ENCODE measurements at regions not wholly inside any gene's neighbourhood (a gene's known extent, or its start where the extent isn't known, plus 50 kb on each side); places are given as distances from the start of the nearest gene placed in this dataset.

GRCh38 chr18:73707035-73707434, 440.6 kb downstream of the FBXO15 start:
- Histone ChIP-seq H3K27ac (ENCODE audit: low read depth in 1 of 2, low read length in 2 of 2) (no peak overlapping the region), H3K9me3 (ENCODE audit: control insufficient read depth in 4 of 4, low read length in 3 of 4) (peaks cover 0 to 3% (median 0%) of the 10 kb centered on the region in 4 donors), H3K9ac (ENCODE audit: low read depth in 1 of 2, low read length in 2 of 2) (no peak overlapping the region), H3K4me3 (ENCODE audit: low read depth in 1 of 3, low read length in 3 of 3) (no peak overlapping the region), H3K4me1 (ENCODE audit: control insufficient read depth in 4 of 4, insufficient read depth in 4 of 4, low read length in 3 of 4) (no peaks in the 10 kb centered on the region), H3K36me3 (ENCODE audit: control insufficient read depth in 4 of 4, insufficient read depth in 3 of 4, low read depth in 1 of 4, low read length in 3 of 4) (no peaks in the 10 kb centered on the region), H3K27me3 (ENCODE audit: control insufficient read depth in 4 of 4, insufficient read depth in 4 of 4, low read length in 3 of 4) (no peaks in the 10 kb centered on the region)
- no peak for DNase-seq (ENCODE audit: low spot score)
- TF ChIP-seq SP1 (IDR thresholded peaks at IDR 0.05) (no peak), RXRA (IDR thresholded peaks at IDR 0.05) (no peak), NR2F2 (IDR thresholded peaks at IDR 0.05) (no peak), FOXA1 (IDR thresholded peaks at IDR 0.05) (no peak), GABPA (IDR thresholded peaks at IDR 0.05 in 1 of 2, conservative IDR thresholded peaks at IDR 0.05 in 1 of 2) (no peak), YY1 (IDR thresholded peaks at IDR 0.05) (no peak)
- TF ChIP-seq, protein P1, sequence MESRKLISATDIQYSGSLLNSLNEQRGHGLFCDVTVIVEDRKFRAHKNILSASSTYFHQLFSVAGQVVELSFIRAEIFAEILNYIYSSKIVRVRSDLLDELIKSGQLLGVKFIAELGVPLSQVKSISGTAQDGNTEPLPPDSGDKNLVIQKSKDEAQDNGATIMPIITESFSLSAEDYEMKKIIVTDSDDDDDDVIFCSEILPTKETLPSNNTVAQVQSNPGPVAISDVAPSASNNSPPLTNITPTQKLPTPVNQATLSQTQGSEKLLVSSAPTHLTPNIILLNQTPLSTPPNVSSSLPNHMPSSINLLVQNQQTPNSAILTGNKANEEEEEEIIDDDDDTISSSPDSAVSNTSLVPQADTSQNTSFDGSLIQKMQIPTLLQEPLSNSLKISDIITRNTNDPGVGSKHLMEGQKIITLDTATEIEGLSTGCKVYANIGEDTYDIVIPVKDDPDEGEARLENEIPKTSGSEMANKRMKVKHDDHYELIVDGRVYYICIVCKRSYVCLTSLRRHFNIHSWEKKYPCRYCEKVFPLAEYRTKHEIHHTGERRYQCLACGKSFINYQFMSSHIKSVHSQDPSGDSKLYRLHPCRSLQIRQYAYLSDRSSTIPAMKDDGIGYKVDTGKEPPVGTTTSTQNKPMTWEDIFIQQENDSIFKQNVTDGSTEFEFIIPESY (IDR thresholded peaks at IDR 0.05): no peak
- TF ChIP-seq, protein P2, sequence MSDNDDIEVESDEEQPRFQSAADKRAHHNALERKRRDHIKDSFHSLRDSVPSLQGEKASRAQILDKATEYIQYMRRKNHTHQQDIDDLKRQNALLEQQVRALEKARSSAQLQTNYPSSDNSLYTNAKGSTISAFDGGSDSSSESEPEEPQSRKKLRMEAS (IDR thresholded peaks at IDR 0.05): no peak
- 89% methylated on average over 1 of the region's 1 CpG for WGBS

DNA sequence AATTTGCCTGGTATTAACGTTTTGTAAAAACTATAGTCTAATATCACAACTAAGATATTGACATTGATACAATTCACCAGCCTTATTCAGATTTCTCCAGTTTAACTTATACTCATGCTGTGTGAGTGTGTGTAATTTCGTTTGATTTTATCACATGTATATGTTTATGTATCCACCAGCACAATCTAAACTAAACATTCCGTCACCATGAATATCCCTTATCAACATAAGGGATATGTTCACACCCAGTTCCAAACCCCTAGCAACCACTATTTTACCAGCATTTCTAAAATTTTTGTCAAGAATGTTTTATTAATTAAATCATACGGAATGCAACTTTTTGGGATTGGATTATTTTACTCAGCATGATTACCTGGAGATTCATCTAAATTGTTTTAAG, 450.3 kb downstream of the FBXO15 start:
- no peaks in the 10 kb centered on the region for H3K36me3 ChIP-seq (ENCODE audit: control insufficient read depth in 4 of 4, insufficient read depth in 3 of 4, low read depth in 1 of 4, low read length in 3 of 4)
- TF ChIP-seq JUND (IDR thresholded peaks at IDR 0.05) (no peak), FOXA2 (IDR thresholded peaks at IDR 0.05) (no peak), GABPA (IDR thresholded peaks at IDR 0.05 in 1 of 2, conservative IDR thresholded peaks at IDR 0.05 in 1 of 2) (no peak), TAF1 (conservative IDR thresholded peaks at IDR 0.05) (no peak), FOXA1 (IDR thresholded peaks at IDR 0.05) (no peak), NR2F2 (IDR thresholded peaks at IDR 0.05) (no peak), HNF4A (conservative IDR thresholded peaks at IDR 0.05) (no peak), CTCF (IDR thresholded peaks at IDR 0.05; ENCODE audit: low read depth, low read length, missing input control) (no peak), HNF4G (IDR thresholded peaks at IDR 0.05) (no peak), ATF3 (IDR thresholded peaks at IDR 0.05) (no peak), RAD21 (IDR thresholded peaks at IDR 0.05) (no peak), SP1 (IDR thresholded peaks at IDR 0.05) (no peak), YY1 (IDR thresholded peaks at IDR 0.05) (no peak), EGR1 (IDR thresholded peaks at IDR 0.05; ENCODE audit: low read depth in 2 of 2) (no peak), RXRA (IDR thresholded peaks at IDR 0.05) (no peak)
- TF ChIP-seq, protein P2 (IDR thresholded peaks at IDR 0.05): no peak
- TF ChIP-seq, protein P1 (IDR thresholded peaks at IDR 0.05): no peak
- TF ChIP-seq, protein P3, sequence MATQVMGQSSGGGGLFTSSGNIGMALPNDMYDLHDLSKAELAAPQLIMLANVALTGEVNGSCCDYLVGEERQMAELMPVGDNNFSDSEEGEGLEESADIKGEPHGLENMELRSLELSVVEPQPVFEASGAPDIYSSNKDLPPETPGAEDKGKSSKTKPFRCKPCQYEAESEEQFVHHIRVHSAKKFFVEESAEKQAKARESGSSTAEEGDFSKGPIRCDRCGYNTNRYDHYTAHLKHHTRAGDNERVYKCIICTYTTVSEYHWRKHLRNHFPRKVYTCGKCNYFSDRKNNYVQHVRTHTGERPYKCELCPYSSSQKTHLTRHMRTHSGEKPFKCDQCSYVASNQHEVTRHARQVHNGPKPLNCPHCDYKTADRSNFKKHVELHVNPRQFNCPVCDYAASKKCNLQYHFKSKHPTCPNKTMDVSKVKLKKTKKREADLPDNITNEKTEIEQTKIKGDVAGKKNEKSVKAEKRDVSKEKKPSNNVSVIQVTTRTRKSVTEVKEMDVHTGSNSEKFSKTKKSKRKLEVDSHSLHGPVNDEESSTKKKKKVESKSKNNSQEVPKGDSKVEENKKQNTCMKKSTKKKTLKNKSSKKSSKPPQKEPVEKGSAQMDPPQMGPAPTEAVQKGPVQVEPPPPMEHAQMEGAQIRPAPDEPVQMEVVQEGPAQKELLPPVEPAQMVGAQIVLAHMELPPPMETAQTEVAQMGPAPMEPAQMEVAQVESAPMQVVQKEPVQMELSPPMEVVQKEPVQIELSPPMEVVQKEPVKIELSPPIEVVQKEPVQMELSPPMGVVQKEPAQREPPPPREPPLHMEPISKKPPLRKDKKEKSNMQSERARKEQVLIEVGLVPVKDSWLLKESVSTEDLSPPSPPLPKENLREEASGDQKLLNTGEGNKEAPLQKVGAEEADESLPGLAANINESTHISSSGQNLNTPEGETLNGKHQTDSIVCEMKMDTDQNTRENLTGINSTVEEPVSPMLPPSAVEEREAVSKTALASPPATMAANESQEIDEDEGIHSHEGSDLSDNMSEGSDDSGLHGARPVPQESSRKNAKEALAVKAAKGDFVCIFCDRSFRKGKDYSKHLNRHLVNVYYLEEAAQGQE (IDR thresholded peaks at IDR 0.05): no peak
- H3K27me3 ChIP-seq (ENCODE audit: control insufficient read depth in 4 of 4, insufficient read depth in 4 of 4, low read length in 3 of 4): no peaks in the 10 kb centered on the region
- no peak overlapping the region for H3K27ac ChIP-seq (ENCODE audit: low read depth in 1 of 2, low read length in 2 of 2)
- no peaks in the 10 kb centered on the region for H3K4me1 ChIP-seq (ENCODE audit: control insufficient read depth in 4 of 4, insufficient read depth in 4 of 4, low read length in 3 of 4)
- 53% methylated on average over 4 of the region's 4 CpGs for WGBS
- no peak overlapping the region for H3K4me3 ChIP-seq (ENCODE audit: low read depth in 1 of 3, low read length in 3 of 3)
- H3K9ac ChIP-seq (ENCODE audit: low read depth in 1 of 2, low read length in 2 of 2): no peak overlapping the region
- no peak for DNase-seq (ENCODE audit: low spot score)
- no peaks in the 10 kb centered on the region for H3K9me3 ChIP-seq (ENCODE audit: control insufficient read depth in 4 of 4, low read length in 3 of 4)

Measured in liver (tissue), 8 donors.